DOHH2 (cell line): ENCODE measurements at regions not wholly inside any gene's neighbourhood (a gene's known extent, or its start where the extent isn't known, plus 50 kb on each side); places are given as distances from the start of the nearest gene placed in this dataset.

Experiments
- H3F3A ChIP-seq: fragments of 200-600 bp; sonication (generic), shearing (Covaris generic); 2 replicates; pipeline ENCODE4 v1.6.0; 2016; ENCODE audit warnings: antibody characterized with exemption, mild to moderate bottlenecking; ENCODE audit not compliant: control insufficient read depth, insufficient read depth
- H3K27ac ChIP-seq: fragments of 200-600 bp; sonication (generic); 2 replicates; pipeline ENCODE4 v1.5.1; 2014; ENCODE audit warnings: low read depth, mild to moderate bottlenecking, low read length, moderate library complexity
- H3K27me3 ChIP-seq: fragments of 200-600 bp; sonication (generic); 2 replicates; pipeline ENCODE4 v1.6.1; 2014; ENCODE audit warnings: mild to moderate bottlenecking, low read length, mixed read lengths; ENCODE audit not compliant: control insufficient read depth
- H3K36me3 ChIP-seq: fragments of 200-600 bp; sonication (generic); 2 replicates; pipeline ENCODE4 v1.6.1; 2014; ENCODE audit warnings: mild to moderate bottlenecking, low read length, moderate library complexity, mixed read lengths; ENCODE audit not compliant: control insufficient read depth
- H3K4me1 ChIP-seq: fragments of 200-600 bp; sonication (generic); 2 replicates; pipeline ENCODE4 v1.6.1; 2014; ENCODE audit warnings: mild to moderate bottlenecking, low read length, mixed read lengths; ENCODE audit not compliant: control insufficient read depth
- H3K4me2 ChIP-seq: fragments of 200-600 bp; sonication (generic); 2 replicates; pipeline ENCODE4 v1.6.0; 2014; ENCODE audit warnings: mild to moderate bottlenecking, low read length, moderate library complexity
- H3K4me3 ChIP-seq: fragments of 200-600 bp; sonication (generic); 2 replicates; pipeline ENCODE4 v1.5.1; 2014; ENCODE audit warnings: mild to moderate bottlenecking, low read length, mixed read lengths
- H3K79me2 ChIP-seq: fragments of 200-600 bp; sonication (generic); 2 replicates; pipeline ENCODE4 v1.6.1; 2014; ENCODE audit warnings: mild to moderate bottlenecking, low read length, mixed read lengths; ENCODE audit not compliant: control insufficient read depth
- H3K9me2 ChIP-seq: fragments of 200-600 bp; sonication (generic); replicated peaks from 2 replicates; pipeline ENCODE4 v1.6.1; 2014; ENCODE audit warnings: mild to moderate bottlenecking, low read length, mixed read lengths; ENCODE audit not compliant: control insufficient read depth
- H3K9me3 ChIP-seq: fragments of 200-600 bp; sonication (generic); 2 replicates; pipeline ENCODE4 v1.6.1; 2014; ENCODE audit warnings: antibody characterized with exemption, low read length, mixed read lengths; ENCODE audit not compliant: control insufficient read depth, insufficient read depth
- H4K20me1 ChIP-seq: fragments of 200-600 bp; sonication (generic); 2 replicates; pipeline ENCODE4 v1.6.0; 2014; ENCODE audit warnings: low read depth, mild to moderate bottlenecking, antibody characterized with exemption, low read length, moderate library complexity; ENCODE audit not compliant: control insufficient read depth, insufficient read depth
- CTCF ChIP-seq: fragments of 200-600 bp; sonication (generic); IDR thresholded peaks from one replicate; pipeline ENCODE4 v1.5.1; 2014; ENCODE audit warnings: antibody characterized with exemption, mild to moderate bottlenecking, low read depth, low read length; ENCODE audit not compliant: poor library complexity, severe bottlenecking
- EZH2phosphoT487 ChIP-seq: fragments of 200-600 bp; sonication (generic); IDR thresholded peaks from 2 replicates; pipeline ENCODE4 v1.6.1; 2017; ENCODE audit warnings: borderline replicate concordance, mild to moderate bottlenecking, antibody characterized with exemption, low read length, moderate library complexity, mixed read lengths

GRCh38 chr6:8683204-8683603, 247.9 kb upstream of the SLC35B3 start:
- H3K4me1 ChIP-seq, result no peaks in the 10 kb centered on the region
- no peaks in the 10 kb centered on the region for H3K9me2 ChIP-seq
- H3K27me3 ChIP-seq, result no peaks in the 10 kb centered on the region
- no peaks in the 10 kb centered on the region for H3K79me2 ChIP-seq
- no peaks in the 10 kb centered on the region for H3K9me3 ChIP-seq
- no peaks in the 10 kb centered on the region for H4K20me1 ChIP-seq
- H3K36me3 ChIP-seq, result no peaks in the 10 kb centered on the region
- no peak for TF ChIP-seq CTCF
- TF ChIP-seq EZH2phosphoT487, result no peak
- no peak overlapping the region for H3K4me2 ChIP-seq
- no peaks in the 10 kb centered on the region for H3F3A ChIP-seq
- no peak overlapping the region for H3K4me3 ChIP-seq
- H3K27ac ChIP-seq, result no peak overlapping the region

DNA sequence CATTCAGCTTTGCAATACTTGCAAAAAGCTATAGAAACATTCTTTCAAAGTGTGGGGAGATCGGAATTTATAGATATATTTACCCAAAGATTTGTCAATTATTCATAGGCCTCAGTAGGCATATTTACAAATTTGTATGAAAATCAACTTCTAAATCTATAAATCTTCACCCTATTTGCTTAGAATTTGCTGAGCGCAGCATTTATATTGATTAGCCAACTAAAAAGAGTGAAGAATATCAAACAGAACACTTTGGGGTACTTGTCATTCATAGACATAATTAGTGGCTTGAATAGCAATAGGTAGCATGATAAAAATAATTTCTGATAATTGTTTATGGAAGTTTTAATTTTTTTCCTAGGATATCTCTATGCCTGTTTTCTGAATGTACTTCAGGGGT, 244.5 kb upstream of the SLC35B3 start:
- Histone ChIP-seq H4K20me1 (no peaks in the 10 kb centered on the region), H3F3A (no peaks in the 10 kb centered on the region), H3K4me1 (no peaks in the 10 kb centered on the region), H3K9me3 (no peaks in the 10 kb centered on the region), H3K27ac (no peak overlapping the region), H3K36me3 (no peaks in the 10 kb centered on the region), H3K27me3 (no peaks in the 10 kb centered on the region), H3K9me2 (no peaks in the 10 kb centered on the region), H3K79me2 (no peaks in the 10 kb centered on the region), H3K4me3 (no peak overlapping the region), H3K4me2 (no peak overlapping the region)
- no peak for TF ChIP-seq EZH2phosphoT487
- TF ChIP-seq CTCF, result no peak

DNA sequence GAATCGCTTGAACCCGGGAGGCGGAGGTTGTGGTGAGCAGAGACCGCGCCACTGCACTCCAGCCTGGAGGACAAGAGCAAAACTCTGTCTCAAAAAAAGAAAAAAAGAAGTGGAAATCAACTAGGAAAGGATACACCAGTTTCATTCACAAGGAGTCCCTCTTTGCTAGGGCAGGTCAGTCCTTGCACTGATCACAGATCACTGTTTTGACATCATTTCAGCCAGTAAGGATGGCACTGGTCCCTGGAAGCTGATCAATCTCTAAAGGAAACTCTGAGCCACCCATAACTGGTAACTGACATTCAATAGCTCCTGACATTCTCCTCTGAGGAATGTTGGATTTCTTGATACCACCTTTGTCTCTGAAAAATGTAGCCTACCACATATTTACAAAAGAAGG, 243.1 kb upstream of the SLC35B3 start:
- no peaks in the 10 kb centered on the region for H3K36me3 ChIP-seq
- H3K27ac ChIP-seq, result no peak overlapping the region
- no peak for TF ChIP-seq CTCF
- TF ChIP-seq EZH2phosphoT487, result no peak
- no peak overlapping the region for H3K4me2 ChIP-seq
- no peaks in the 10 kb centered on the region for H4K20me1 ChIP-seq
- no peaks in the 10 kb centered on the region for H3K79me2 ChIP-seq
- H3K4me3 ChIP-seq, result no peak overlapping the region
- H3K27me3 ChIP-seq, result no peaks in the 10 kb centered on the region
- H3F3A ChIP-seq, result no peaks in the 10 kb centered on the region
- no peaks in the 10 kb centered on the region for H3K9me2 ChIP-seq
- peaks cover 9% of the 10 kb centered on the region for H3K4me1 ChIP-seq
- no peaks in the 10 kb centered on the region for H3K9me3 ChIP-seq

- Histone ChIP-seq H4K20me1 (no peaks in the 10 kb centered on the region), H3F3A (no peaks in the 10 kb centered on the region), H3K27me3 (no peaks in the 10 kb centered on the region), H3K4me3 (no peak overlapping the region), H3K36me3 (no peaks in the 10 kb centered on the region), H3K27ac (no peak overlapping the region), H3K9me2 (no peaks in the 10 kb centered on the region), H3K4me1 (peaks cover 9% of the 10 kb centered on the region), H3K79me2 (no peaks in the 10 kb centered on the region), H3K4me2 (no peak overlapping the region), H3K9me3 (no peaks in the 10 kb centered on the region)
- TF ChIP-seq CTCF (no peak), EZH2phosphoT487 (no peak)
Measured at GRCh38 chr6:8674126-8674525, 238.8 kb upstream of the SLC35B3 start.
